ENCODE measurements at regions not wholly inside any gene's neighbourhood (a gene's known extent, or its start where the extent isn't known, plus 50 kb on each side); places are given as distances from the start of the nearest gene placed in this dataset.

DNA sequence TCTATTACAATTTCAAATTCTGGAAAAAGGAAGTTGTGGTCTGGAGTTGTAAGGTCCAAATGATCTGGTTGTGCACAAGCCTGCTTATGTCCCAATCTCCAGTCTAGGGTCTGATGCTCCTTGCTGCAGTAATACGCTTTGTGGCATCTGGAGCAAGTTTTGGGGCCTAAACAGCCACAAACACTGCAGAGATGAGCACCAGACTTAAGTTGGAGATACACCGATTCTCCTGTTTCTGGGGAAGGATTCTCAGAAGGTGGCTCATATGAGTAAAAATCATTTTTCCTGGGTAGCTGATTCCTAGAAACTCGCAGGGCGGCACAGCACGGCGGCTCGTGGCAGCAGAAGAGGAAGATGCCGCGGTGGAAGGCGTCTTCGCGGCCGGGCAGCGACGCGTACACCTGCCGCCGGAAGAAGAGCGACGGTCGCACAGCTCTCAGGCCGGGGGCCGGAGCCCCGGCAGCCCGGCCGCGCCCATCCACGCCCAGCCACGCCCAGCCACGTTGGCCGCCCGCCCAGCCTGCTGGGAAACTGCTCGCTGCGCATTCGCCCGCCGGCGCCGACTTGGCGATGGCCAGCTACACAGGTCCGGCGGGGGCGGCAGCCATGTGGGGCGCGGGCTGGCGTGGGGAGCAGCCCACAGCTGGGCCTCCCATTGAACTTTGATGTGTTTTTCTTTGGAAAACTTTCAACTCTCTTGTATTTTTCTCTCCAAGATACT lies 129.0 kb downstream of the ASCL4 start:
- TF ChIP-seq CTCF (IDR thresholded peaks at IDR 0.05) (no peak), POLR2A (IDR thresholded peaks at IDR 0.05) (no peak)

Measured in Peyer's patch (tissue), 4 donors.